Islet precursor cell (in vitro differentiated cells): ENCODE measurements at regions not wholly inside any gene's neighbourhood (a gene's known extent, or its start where the extent isn't known, plus 50 kb on each side); places are given as distances from the start of the nearest gene placed in this dataset.
"Not testable (repeated sequence)": the region's sequence is repeated elsewhere in the genome, so short reads cannot be mapped to it uniquely, and the experiment has no call there.

ENCODE experiments used
- DNase-seq: peaks from one replicate; pipeline ENCODE4 v3.0.0-alpha.2; 2018

DNA sequence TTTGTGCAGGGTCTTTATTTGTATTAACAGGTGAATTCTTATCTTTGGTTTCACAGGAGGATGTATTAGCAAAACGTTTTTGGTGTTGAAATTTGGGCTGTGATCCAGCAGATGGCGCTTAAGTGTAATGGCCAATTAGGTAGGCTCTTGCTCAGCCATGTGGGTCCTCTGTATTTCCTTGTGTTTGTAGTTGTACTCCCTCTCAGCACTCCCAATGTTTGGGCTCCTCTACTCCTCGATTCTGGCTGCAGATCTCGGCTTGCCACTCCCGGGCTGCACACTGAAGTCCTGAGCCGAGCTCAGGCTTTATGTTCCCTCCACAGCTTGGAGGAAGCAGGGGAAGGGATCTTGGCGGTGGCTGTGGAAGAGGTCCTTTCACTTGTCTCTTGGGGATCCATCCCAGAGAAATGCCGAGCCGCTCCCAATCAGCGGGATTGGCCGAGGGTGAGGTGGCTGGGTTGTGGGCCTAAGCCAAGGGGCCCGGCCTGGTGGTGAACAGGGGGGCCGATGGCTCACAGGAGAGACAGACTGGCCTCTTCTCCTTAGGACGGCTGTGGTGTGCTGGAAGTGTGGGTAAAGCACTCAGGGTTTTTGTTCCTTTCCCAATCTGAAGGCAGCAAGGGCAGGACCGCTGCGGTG is 133.7 kb downstream of the AEBP2 start:
- DNase-seq = peak; percentile 85

DNA sequence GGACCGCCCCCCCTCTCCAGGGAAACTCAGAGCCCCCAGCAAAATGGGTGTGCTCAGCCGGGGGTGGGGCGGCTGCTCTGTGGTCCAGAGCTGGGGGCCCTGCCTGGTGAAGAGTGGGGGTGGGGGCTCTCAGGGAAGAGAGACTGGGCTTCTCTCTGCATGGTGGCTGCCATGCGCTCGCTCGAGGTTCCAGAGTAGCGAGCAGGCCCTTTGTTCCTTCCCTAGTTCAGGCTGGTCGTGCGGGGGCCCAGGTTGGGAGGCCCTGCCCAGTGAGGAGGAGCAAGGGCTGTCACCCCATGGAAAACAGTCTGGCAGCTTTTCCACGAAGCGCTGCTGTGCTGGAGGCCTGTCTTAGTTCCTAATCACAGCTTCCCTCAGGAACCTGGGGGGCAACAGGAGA is 134.6 kb downstream of the AEBP2 start:
- no peak for DNase-seq

DNA sequence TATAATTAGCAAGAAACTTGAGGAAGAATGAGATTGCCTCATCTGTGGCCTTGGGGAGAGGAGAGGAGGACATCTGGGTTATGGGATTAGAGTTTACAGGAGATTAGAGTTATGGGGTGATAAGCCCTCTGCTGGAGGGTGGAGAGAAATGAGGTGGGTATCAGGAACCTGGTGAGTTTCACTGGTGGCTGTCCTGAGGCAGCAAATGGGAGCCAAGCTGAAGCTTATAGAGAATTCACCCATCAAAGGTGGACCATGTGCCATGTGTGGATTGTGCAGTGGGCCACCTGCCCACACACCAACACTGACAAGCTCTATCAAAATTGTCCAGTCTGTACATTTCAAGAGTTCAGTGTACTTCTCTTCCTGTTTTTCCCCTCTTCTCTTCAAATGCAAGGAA is 135.3 kb downstream of the AEBP2 start:
- DNase-seq = no peak

DNA sequence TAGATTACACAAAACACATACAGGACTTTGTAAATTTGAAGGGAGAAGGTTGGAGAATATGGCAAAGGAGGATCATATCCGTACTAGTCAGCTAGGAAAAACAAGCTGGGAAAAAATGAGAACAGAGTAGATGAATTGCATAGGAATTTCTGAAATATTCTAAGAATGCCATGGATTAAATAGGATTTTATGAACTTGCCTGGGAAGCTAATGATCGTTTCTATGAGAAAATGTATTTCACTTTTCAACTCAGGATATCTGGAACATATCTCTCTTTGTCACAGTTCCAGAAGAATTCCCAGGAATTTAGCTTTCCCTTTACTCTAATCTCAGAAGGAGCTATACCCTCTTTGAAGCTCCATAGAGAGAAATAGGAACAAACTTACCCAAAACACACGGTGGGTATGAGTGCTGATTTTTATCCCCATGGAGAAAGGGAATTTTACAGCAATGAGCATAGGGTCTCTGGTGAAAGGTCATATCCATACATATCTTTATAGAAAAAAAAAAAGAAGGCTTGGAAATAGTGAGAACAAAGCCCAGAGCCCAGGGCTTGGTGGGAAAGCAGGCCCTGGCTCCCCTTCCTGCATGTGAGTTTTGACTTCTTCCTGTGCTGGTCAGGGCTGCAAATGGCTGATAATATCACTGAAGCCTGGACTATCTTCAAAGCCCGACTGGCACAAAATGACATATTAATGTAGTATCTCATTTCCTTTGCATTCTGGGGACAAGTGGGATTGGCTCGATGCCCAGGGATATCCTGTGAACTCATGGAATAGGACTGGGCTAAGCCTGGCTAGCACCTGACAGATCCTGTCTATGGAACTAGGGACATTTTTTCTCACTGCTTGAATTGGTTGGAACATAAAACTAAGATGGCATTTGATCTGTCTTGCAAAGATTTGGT is 136.3 kb downstream of the AEBP2 start:
- no peak for DNase-seq

DNA sequence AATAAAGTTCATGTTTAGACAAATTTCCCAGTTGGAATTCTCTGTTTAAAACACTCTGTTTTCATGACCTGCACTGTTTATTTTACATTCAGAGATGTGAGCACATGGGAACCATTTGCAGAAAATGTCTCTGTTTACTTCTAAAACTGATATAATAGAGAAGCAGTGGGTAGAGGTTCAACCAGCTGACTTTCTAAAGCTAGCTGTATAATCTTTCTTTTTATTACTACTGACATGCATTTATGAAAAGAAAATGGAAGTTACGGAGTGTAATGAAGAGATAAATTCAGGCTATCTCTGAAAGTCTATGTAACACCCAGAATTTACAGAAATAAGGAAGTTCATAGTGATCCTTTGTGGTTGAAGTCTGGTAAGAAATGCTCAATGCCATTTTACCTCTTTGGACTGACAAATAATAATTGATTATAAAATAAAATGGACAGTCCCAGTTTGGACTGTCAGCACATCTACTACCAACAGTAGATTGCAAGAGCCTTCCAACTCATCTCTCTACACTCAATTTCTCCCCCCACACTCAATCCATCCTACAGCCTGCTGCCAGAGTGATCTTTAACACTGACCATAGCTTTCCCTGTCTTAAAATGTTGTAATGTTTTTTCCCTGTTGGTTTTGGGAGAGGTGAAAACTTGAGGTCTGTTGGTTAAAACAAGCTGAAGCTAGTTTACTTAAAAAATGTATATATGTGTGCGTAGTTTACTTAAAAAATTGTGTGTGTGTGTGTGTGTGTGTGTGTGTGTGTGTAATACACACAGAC is 137.4 kb downstream of the AEBP2 start:
- DNase-seq = no peak

DNA sequence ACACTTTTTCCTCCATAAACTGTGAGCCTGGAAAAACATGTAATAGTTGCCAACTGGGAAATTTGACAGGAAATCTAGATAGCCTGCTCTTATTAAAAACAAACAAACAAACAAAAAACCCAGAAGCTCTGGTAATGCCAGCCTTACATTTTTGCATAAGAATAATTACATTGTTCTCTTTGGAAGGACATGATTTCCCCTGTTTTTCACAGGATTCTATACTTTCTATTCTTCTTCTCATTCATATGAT is 137.9 kb downstream of the AEBP2 start:
- DNase-seq = no peak

DNA sequence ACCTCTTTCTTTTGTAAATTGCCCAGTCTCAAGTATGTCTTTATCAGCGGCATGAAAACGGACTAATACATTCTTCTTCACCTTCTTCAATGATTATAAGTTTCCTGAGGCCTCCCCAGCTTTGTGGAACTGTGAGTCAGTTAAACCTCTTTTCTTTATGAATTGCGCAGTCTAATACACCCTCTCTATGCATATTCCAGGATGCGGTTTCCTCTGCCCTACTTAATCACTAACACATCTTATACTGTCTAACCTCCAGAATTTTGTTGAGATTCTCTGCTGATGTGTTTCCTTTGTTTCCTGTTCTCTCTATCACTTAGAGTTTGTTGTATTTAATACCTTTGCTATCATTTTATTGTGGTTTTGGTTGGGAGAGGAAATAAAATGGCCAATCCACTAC is 145.4 kb downstream of the AEBP2 start:
- no peak for DNase-seq

DNA sequence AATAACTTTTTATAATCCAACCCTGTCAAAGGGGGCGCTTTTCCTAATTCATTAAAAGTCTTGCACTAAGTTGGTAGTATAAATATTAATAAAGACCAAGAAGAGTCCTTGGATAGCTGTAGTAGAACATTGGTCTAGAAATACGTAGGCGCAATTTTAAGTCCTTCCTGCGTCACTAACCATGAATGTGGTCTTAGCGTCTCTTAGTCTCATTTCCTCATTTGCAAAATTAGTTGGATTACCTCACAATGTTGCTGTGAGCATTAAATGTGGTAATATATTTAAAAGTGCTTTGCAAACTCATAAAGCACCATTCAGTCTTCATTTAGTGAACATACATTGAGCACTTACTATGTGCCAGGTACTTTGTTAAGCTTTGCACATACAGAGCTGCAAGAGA is 149.7 kb downstream of the AEBP2 start:
- DNase-seq = no peak

DNA sequence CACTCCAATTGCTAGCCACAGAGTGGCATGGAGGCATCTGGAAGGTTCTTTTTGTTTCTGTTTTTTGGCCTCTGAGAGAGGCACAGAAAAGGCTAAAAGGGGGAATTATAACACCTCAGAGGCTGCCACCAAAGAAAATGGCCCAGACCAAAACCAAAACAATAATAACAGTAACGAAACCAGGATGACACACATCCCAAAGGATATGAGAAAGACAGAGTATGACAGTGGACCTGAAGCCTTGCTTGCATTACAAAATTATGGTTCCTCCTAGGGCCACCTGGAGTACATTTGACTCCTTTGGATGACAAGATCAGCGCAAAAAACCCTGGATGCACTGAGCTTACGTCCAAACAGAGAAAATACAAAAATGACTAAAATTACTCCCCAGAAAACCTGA is 152.7 kb downstream of the AEBP2 start:
- no peak for DNase-seq

DNA sequence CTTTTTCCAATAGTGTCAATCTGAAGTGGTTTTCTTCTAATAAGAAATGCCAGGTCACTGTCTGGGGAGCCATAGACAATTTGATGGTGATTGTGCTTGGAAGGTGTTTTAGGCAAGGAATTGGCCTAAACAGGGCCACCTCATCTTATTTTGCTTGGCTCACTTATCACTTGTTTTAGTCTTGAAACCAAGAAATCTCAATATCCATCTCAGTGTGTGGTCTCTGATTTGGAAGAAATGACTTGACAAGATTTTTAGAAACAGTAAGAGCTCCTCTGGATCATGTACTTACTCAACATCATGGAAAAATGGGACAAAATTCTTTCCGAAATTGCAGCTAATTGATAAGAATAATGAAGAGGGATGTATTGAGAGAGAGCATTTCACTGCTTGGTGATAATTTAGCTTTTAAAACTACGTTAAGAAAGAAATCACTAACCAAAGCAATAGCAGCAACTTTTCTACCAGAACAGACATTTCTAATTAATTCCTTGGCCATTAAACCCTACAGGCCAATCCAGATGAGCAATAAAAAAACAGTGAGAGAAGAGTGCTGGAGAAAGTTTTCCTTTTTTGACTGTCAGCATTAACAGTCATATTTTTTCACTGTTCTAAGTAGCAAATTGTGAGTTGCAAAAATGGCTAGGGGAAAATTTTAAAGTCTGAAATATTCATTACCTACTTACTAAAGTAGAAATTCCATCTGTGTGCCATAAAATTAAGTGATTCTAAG is 157.3 kb downstream of the AEBP2 start:
- no peak for DNase-seq

DNA sequence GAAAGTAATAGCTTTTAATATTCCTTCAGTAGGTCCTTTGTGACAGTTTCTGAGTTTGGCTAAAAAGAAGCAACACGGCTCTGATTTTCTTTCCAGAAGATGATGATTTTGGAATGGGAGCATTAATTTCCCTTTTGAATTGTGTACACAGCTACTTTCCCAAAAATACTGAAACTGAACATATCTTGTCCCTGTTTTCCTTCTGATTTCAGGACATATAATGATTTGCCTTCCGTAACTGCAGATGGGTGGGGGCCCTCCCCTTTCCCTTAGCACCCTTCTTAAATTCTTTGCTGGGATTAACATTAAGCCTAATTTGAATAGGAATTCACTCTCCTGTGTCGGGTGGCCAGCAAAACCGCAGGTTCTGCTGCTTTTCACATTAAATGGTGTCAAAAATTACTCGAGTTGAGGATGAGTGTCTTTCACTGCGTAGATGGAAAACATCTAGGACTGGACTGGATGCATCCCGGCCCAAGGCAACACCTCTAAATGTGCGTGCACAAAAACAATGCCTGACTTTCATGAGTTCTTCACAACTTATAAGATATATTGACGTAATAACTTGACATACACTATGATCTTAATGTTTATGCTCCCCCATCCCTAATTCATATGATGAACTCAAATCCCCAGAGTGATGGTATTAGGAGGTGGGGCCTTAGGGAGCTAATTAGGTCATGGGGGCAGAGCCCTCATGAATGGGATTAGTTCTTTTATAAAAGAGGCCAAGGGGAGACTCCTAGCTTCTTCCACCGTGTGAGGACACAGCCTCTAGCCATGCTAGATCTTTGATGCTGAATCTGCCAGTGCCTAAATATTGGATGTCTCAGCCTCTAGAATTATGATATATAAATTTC is 158.1 kb downstream of the AEBP2 start:
- DNase-seq = no peak

DNA sequence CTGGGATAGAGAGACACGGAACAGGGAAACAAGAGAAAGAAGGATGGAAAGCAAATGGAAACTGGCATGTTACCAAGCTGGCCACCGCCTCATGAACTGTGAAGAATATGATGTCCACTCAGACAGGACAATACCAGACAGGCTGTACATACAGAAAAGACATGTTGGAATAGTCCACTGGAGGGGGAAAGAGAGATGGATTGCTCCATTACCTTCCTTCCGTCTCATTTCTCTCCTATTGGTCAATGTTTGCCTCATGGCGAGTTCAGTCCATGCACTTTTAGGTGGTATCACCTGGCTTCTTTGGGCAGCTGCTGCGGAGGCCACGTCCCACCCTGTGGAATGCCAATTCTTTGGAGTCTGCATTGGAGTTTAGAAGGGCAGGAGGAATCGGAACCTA is 166.4 kb downstream of the AEBP2 start:
- peak; percentile 42 for DNase-seq

DNA sequence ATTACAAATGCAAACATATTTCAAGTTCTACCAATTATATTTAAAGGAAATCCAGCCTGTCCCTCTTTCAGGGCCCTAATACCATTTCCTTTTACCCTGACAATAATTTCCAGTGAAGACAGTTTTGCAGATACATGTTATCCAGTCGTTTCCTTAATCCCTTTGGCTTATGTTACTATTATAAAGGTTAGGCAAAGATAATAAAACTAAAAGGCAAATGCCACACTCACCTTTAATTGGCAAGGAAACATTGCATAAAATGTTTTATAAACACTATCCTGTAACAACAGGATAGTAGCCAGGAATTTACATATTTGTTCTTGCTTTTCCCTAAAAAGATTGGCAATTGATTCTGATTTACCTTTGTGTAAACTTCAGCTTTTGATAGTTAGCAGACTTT is 168.7 kb downstream of the AEBP2 start:
- DNase-seq = no peak

DNA sequence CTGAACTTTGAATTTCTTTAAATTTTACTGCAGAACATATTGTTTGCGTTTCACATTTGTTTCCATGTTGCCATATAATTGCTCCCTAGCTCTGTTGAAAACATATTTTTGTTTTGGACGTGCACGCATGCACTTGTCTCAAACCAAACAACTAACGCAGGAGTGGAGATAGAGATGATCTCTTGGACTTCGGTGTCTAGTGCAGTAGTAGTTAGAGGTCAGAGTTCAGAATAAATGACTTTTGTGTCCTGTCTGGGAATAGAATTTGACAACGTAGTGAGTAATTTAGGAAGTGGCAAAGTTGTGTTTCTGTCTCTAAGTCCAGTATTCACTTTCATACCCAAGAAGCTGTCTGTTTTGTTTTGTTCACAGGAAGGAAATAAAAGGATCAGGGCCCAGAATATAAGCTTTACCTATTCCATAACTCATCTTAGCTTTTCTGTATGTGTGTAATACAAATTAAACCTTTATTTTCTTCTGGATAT is 173.8 kb downstream of the AEBP2 start:
- no peak for DNase-seq

DNA sequence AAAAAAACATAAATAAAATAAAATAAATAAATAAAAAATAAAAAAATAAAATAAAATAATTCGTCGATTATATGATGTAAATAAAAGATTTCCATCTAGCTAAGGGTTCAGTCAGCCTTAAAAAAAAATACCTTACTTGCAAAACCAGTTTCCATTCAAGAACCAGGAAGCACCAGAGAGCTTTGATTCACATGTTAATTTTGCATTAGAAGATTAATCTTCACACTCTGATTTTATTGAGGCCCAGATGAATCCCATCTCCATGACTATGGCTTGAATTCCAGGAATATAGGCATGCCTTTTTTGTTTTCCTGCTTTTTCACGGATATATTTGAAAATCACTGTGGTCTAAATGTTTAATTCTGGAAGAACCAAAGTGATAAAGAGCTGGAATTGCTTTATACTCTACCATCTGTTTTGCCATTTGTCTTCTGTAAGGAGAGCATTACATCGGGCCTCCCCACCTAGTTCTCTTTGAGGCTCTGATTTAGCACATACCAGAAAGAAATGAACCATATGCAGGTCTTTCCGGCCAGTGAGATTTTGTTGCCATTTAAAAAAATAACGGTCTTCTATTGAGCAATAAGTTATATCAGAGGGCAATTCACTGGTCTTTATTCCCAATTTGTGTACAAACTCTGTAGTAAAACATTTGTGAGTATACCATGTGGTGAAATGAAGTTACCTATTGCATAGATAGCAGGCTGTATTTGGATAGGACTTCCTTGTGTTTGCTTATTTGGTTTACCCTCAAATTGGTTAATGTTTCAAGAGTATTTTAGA is 175.5 kb downstream of the AEBP2 start:
- DNase-seq = no peak

DNA sequence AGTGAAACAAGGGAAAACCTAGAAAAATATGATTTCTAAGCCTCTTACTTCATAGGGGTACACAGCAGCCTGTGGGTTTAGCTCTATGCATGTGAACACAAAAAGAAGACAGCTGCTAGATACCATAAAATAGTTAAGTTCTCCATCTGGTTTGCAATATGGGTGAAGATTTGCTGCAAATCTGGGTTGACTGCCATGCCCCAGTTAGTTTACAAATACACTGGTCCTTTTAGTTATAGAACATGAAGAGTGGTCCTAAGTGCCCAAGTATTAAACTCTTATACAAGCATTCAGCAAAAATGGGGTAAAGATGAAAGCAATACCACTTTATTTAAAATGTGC is 176.1 kb downstream of the AEBP2 start:
- no peak for DNase-seq

DNA sequence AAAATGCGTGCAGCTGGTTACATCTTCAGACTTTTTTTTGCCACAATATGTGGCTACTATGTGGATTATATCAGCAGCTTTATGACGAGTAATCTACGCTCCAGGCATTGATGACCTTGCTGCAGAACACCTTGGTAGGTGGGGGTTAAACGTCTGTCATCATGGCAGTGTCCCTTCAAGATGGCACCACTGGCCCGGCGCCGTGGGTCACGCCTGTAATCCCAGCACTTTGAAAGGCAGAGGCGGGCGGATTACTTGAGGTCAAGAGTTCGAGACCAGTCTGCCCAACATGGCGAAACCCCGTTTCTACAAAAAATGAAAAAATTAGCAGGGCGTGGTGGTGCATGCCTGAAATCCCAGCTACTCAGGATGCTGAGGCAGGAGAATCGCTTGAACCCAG is 177.5 kb downstream of the AEBP2 start:
- no peak for DNase-seq

DNA sequence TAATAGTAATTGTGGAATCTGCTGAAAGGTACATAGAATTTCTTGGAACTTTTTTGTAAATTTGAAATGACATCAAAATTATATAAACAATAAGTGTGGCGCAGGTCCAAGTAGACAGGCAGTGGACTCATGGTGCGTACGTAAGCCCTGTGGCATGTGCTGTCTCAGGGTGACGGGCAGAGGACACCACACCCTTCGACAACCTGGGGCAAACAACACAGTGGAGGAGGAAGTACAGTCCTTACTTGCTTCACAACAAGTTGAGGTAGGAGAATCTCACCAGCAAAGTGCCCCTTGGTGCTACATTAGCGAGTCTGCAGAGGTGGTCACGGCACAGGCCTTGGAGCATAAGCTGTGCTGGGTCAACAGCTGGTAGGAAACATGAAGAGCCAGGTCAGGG is 180.9 kb downstream of the AEBP2 start:
- DNase-seq = no peak

DNA sequence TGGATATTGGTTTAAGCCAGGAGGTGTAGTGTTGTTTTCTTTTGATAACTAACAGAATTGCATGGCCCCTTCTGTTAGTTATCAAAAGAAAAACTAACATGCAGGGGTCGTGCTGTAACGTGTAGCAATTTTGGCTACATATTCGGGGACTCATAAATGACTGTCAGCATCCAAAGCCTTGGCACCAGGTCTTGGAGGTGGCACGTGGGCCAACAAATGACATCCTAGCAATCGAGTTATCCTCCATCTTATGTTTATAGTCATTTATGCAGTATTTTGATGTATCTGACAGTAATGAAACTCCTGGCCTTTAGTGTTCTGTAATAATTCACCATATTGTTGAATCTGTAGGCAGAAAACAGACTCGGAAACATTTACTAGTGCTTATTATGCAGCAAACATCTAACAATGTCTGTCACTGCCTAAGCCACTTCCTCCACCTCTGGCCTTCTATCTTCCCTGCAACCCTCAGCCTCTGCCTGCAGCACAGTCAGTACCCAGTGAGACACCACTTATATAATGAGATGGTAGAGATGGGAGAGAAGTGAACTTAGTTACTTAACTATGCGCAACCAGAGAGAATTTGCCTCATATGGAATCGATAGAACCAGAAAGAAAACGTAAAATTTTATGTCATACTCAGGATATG is 184.6 kb downstream of the AEBP2 start:
- no peak for DNase-seq

DNA sequence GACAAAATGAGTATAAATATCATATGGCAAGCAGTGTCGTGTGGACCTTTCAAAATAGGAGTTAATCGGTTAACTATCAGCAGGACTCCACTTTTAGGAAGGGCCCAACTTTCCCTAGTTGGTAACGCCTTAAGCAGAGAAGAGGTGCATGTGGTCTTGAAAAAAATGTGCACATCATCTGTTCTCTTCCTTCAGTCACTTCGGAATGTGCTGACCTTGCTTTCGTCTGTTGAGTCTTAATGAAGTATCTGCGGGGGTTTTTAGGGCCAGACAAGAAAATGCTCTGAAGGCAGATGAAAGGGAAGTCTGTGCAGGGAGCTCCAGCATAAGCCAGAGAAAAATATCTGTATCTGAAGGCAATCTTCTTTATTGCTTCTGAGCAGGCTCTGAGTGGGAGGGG is 185.2 kb downstream of the AEBP2 start:
- peak; percentile 92 for DNase-seq

DNA sequence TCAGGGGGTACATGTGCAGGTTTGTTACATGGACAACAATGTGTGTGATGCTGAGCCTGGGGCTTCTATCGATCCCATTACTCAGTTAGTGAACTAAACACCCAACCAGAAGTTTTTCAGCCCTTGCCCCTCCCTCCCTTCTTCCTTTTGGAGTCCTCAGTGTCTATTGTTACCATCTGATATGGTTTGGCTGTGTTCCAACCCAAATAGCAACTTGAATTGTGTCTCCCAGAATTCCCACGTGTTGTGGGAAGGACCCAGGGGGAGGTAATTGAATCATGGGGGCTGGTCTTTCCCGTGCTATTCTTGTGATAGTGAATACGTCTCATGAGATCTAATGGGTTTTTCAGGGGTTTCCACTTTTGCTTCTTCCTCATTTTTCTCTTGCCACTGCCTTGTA is 186.3 kb downstream of the AEBP2 start:
- not testable (repeated sequence) for DNase-seq
